ENCODE measurements at regions not wholly inside any gene's neighbourhood (a gene's known extent, or its start where the extent isn't known, plus 50 kb on each side); places are given as distances from the start of the nearest gene placed in this dataset.
A peak's percentile ranks its signal among the peaks of the same experiment; 100 is the strongest.

DNA sequence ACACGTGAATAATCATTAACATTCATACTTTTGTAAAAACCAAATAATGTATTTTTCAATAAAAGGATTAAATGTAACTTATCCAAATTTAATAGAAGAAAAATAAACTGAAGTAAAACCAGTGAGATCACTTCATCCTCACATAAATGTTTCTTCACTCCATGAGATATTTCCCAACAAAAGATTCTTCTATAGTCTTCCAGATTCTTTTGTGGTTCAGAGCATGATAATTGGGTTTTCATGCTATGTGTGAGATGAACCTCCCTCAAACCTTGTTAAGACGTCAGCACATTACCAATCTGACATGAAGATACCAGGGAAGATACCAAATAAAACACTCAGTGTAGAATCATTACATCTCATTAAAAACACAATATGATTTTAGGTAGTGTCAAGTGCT is 62.9 kb upstream of the OXGR1 start:
- DNase-seq, result no peak

DNA sequence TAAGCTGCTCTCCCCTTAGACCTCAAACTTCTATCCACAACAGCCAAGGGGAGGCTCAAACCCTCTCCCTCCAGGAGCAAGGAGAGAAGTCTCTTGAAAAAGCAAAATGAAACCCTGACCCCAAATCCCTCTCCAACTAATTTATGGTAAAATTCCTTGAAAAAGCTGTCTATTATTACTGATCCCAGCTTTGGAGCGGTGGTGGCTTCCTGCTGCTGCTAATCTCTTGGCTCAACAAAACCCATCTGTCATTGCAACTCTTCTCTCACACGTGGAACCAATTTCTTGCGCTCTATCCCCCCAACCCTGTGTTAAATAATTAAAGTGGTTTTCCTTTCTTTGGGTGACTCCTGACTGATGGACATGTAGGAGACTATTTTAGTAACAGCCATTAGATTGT is 64.1 kb upstream of the OXGR1 start:
- DNase-seq, result no peak

DNA sequence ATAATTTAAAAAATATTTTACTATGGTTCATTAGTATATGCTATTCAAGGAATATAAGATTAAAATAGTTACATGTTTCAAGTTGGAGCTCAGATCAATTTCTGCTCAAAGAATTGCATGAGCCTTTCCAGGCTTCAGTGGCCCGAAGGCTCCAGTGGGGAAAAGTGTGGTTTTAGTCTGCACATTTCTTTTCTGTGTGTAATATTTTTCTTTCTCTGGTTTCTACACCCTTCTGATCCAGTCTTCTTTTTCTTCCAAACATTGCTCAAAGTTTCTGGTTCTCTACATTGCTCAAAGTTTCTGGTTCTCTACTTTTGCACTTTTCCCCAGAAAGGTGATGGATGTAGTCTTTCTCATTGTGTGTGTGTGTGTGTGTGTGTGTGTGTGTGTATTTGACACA is 64.7 kb upstream of the OXGR1 start:
- no peak for DNase-seq

DNA sequence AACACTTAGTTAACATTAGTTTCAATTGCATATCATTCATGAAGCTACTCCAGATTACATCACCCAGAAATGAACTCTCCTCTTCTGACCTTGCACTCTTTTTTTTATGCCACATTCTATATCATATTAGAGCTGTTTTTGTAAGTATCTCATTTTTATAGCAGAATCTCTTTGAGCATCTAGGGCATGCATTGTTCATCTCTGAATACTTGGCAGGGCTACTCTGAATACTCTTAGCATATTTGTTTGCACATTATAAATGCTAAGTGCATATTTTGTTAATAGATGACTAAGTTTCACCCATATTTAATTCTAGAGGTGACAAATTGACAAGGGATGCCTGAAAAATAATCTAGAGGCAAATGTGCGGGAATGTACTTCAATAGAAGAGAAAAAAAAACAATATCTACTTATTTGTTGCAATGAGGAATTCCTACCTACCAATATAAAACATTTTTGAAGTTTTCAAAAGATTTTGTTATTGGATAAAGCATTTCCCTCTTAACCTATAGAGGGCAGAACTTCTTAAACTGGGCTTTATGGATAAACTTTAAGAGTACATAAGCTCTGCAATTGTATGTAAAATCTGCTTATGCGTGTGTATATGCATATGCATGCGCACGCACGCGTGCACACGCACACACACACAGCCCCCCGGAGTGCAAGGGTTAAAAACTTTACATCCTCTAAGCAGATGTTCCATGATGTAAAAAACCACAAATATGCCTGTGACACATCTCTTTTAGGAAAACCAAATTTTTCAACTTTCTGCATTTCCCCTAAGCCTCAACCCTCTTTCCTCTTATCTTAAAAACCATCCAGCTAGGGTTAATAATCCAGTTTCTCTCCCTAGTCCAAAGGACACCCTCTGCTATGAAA is 73.0 kb upstream of the OXGR1 start:
- DNase-seq, result no peak

DNA sequence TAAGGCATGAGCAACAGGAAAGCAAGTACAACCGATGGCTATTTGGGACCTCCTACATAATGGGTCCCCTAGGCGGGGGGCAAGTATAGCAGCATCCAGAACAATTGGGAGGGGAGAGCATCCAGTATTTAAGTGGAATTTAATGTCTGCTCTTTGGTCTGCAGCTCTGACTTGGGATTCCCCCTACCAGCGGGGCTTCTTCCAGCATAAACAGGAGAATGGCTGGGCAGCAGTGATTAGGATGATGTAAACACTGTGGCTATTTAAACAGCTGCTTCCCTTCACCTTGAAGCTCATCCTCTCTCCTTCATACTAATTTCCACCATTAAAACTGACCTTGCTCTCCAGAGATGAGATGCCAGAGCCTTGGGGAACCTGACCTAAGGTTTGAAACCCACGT is 73.9 kb upstream of the OXGR1 start:
- no peak for DNase-seq

DNA sequence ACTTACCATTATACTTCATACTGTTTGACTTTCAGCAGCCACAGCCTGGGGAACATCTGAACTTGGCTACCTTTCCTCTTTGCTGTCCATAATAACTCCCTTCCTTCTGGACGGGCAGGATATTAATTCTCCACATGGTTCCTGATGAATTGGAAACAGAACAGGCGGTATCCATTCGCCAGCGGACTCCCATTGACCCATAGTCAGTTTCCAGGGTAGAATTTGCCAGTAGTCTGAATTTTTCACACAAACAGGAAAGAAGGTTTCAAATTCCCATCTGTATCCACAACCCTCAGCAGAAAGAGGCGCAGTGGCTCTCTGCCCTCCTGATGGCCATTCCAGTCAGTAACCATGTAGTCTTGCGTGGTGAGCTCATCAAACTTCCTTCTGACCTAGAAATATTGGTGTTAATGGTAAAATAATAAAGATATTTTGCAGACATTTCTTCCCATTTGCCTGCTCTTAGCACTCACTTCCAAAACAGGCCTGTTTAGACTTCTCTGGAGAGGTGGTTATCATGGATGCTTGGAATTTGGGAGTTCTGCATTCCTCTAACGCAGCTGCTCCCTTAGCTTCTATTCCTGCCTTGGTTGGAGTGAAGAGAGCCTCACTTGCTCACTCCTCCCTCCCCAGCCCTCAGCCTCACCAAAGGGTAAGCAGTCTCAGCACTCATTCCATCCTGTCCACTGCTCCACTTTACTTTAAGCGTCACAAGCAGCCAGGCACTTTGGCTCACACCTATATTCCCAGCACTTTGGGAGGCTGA is 75.0 kb upstream of the OXGR1 start:
- DNase-seq, result no peak

DNA sequence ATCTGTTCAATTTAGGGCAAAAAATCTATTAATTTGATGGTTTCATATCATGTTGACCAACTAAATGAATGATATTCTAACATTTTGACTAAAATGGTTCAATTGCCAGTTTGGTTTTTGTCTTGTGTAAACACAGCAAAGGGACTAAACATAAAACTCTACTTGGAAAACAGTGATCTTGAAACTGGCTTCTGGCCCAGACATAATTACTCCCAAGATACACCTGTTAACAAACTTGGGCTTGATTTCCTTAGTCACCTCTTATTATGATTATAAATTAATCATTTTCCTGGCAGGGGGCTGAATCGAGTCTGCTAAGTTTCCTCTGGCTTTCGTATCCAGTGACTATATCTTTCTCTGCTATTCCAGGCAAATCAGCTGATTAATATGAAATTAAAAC is 78.0 kb upstream of the OXGR1 start:
- no peak for DNase-seq

DNA sequence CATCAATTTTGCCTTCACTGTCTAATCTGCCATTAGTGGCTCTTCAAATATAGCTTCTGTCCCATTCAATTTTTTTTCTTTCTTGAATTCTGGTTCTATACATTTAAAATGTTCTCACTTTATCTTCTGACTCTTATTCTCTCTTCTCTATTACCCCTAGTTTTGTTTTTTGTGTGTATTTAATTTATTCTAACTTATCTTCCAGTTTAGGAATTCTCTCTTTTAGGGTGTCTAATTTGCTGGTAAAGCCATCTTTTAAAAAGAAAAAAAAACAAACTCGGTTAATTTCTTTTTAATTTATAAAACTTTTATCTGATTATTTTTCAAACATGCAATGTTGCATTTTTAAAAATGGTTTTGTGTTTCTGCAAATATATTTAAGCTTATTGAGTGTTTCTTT is 80.3 kb upstream of the OXGR1 start:
- no peak for DNase-seq

DNA sequence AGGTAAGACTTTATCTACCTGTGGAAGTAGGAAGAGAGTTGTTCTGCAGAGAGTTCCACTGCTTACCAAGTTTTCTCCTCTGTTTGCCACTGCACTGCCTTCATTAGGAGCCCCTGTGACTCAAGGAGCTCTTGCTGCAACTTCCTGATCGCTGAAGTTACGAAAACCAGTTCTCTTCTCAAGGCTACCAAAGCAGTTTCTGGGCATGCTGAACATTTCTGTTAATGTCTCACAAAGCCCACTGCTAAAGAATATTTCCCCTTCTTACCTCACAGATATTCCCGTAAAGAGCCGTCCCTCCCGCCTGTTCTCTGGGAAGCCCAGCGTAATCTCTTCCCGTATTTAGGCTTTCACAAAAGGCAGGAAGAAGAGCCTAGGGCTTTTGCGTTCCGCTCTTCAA is 82.6 kb upstream of the OXGR1 start:
- DNase-seq, result no peak

DNA sequence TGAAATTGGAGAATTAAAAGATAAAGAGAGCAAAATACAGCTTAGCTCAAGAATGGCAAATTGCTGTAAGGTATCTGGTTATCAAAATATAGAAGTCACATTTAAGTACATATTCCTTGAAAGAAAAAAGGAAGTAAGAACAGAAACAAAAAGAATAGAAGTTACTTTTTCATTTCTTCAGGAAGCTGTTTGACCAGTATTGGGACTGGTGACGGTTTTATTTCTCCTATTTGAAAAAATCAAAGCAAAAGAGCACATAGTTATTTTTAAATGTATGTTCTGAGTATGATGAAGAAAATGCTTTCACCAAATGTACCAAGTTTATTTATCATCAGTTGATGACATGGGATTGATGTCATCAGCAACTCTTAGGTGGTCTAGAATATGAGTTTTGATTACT is 83.1 kb upstream of the OXGR1 start:
- DNase-seq, result no peak

DNA sequence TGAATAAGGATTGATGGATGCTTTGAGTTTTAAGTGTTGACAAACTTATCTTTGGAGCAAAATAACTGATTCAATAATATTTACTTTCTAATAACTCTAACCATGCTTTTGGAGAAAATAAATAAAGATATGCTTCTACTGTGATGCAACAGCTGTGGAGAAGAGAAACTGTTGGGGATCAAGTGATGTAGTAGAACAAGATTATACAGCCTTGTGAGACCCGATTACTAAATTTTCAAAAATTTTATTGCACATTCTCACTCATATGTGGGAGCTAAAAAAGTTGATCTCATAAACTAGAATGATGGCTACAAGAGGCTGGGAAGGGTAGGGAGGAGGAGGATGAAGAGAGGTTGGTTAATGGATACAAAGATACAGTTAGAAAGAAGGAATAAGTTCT is 85.5 kb upstream of the OXGR1 start:
- DNase-seq, result no peak

DNA sequence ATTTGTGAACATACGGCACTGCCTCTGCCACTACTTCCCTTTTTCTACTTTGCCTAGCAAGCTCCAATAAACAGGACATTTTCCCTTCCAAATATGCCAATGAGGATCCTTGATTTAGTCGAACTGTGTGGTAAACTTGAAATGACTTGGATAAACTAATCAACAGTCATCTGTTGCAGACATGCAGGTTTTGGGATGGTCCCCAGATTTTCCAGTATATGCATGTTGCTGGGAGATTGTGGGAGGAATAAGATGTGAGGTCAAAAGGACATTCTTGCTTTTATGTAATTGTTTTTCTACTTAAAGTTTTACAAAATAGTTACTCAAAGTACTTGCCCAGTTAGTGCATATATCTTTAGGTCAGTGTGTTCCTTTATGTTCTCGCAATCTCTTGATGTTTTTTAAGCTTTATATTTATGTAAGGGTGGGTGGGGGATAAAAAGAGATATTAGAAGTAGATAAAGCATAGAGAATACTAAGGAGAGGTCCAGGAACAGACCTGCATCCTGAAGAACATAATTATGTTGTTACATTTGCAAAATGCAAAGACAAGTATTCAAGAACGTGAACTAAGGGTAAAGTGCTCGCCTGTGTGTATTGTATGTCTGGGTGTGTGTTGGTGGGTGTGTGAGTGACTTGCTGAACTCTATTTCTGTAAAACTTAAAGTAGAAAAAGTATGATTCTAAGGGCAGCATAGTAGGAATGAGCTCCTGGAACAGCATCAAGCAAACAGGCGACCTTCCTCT is 88.4 kb upstream of the OXGR1 start:
- DNase-seq, result no peak

DNA sequence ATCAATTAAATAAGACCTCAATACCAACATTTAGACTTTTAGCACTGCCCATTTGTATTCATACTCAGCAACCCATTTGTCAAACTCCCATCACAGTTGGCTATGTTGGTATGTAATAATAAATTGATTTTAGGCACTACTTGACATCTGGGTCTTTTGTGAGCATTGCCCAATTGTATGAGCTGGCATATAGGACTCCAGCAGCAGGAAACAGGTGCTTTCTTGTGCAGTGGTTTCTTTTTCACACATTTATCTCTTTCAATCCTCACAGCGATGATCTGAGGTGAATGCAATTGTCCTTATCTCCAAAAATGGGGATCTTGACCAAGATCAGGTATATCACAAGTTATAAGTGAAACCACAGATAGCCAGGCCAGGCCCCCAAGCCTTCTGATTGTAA is 96.9 kb upstream of the OXGR1 start:
- no peak for DNase-seq

DNA sequence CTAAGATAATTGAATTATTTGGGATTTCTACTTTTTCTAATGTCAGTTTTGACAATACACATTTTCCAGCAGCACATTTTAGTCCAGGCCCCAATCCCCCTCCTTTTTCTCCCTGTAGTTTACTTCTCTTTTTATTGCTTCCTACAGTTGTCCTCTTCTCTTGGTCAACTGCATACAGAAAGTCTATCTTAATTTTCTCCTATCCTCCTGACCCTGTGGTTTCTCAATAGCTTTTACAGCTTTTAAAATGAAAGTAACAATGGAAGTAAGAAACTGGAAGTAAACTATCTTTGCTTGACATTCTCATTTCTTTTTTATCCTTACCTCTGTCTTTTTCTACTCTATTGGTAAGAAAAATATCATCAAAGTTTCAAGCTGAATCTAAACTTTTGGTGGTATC is 106.5 kb upstream of the OXGR1 start:
- no peak for DNase-seq

DNA sequence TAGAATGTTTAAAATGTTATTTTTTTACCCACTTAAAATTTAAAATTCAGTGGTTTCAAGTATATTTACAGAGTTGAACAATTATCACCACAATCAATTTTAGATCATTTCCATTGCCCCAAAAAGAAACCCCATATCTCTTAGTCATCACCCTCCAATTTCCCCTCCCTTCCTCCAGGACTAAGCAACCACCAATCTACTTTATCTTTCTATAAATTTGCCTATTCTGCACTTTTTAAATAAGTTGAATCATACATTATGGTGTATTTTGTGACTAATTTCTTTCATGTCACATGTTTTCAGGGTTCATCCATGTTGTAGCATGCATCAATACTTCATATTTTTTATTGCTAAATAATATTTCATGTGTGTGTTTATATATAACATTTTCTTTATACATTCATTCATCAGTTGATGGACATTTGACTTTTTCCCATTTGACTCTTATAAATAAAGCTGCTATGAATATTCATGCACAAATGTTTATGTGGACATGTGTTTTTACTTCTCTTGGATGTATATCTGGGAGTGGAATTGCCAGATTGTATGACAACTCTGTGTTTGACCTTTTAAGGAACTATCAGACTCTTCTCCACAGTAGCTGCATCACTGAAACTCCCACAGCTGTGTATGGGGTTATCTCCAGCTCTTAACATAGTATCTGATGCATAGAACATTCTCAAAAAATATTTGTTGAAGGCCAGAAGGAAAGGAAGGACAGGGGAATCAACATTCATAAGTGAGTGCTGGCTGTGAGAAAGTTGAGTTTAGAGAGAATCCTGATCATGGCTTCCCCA is 107.8 kb upstream of the OXGR1 start:
- no peak for DNase-seq

DNA sequence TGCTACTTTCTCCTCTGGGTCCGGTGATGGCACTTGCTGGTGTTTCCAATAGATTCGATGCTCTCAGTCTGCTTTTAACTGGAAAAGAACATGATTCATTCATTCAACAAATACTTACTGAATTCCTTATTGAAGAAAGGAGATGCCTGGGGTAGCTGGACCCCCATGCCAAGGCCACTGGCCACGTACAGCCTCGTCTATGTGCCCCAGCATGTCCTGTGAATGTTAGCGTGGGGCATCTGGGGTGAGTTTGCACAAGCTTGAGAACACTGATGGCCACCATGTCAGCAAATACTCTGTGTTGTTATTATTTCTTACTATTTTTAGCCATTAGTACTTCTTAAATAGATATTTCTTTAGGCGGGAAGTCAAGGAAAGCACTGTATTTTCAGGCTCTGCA is 112.0 kb upstream of the OXGR1 start:
- DNase-seq, result no peak

DNA sequence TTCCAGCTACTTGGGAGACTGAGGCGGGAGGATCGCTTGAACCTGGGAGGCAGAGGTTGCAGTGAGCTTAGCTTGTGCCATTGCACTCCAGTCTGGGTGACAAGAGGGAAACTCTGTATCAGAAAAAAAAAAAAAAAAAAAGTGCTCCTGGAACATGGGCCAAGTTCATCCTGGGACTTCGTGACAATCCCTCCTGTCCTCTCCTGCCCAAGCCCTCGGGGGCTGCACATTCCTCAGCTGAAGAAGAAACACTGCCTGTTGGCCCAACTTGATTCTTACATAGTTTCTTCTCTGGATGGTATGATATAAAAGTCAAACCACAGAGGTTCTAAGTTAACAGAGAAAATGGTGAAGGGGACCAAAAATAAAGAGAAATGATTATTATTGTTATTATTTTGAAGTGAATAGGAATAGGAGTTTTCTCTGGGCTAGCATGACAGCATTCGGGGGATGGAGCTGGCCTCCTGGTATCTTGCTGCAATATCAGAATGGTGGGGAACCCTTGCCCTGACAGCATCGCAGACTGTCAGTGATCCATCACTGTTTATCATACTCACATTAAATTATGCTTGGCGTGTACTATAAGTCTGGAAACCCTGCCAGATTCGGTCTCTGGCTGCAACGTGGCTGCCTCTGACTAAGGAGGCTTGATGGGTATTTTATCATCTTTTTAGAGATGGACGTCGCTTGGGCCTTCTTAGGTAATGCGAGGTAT is 113.7 kb upstream of the OXGR1 start:
- no peak for DNase-seq

DNA sequence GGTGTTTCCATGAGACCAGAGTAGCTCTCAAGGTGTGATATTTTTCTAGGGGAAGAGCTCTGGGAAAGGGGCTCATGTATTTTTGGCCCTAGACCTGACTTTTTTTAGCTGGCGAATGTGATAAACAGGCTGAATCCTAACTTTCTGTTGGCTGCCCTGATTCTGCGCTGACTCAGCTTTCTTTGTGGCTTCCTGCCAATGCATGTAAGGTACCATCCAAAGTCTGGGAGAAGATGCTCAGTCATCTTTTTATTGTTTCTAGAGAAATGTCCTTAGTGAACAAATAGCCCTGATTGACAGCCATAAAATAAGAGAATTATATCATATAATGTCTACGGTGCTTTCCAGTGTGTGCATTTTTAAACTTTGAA is 113.6 kb upstream of the MBNL2 start:
- no peak for DNase-seq

DNA sequence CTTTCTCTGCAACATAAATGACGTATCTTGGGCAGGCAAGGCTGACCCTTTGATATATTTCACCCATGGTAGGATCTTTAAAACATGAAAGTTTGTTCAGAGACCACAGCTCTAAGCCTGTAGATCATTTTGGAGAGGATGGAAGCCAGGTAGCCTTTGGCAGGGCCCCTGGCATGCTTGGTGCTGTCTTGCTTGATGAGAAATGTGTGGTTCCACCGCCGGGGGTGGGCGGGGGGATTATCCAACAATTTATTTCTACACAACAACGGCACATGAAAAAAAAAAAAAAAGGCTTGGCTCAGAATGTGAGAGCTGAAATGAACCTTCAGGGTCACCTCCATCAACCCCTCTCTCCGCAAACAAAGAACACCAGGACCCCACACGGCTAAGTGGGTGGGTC is 112.9 kb upstream of the MBNL2 start:
- DNase-seq, result no peak

DNA sequence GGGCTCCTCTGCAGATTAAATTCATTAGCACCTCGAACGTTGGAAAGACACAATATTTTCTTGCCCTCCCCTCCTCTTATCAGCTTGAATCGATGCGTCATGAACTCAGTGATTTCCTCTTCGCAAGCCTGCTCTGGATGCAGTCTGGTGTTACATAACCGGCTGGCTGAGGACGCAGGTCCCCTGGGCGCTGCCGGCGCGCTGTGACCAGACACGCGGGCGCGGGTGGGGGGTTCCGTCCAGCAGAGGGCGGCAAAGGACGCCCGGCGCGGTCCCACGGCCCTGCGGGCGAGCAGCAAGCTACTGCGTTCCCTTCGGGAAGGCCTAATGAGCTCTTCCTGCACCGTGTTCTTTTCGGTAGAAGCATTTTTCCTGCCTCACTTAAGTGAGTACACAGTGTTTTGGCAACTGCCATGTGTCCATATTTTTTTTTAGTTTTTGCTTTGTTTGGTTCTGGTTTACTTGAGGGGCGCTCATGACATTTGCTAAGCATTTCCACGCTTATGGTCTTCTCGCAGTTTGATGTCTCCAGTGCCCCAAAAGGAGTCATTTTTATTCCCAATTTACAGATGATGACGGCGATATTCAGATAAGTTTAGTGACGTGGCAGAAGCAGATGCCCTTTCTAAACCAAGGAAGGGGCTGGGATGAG is 112.2 kb upstream of the MBNL2 start:
- peak; percentile 81 for DNase-seq

DNA sequence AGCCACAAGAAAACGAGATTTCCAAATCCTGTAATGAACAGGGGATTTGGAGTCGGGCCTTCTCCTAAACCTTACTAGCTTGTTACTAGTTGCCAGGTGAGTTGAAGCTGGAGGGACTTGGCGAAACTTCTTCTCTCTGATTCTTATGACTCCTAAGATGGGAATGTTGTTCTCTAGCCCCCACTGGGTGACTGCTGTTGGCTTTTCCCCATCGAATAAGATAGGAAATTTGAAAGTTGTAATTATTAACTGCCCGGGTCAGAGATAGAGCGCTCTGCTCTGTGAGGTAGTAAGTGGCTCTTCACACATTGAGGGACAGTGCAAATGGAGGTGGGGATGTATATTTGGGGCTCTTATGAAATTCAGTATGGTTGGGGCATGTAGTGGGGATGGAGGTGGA is 111.2 kb upstream of the MBNL2 start:
- no peak for DNase-seq

DNA sequence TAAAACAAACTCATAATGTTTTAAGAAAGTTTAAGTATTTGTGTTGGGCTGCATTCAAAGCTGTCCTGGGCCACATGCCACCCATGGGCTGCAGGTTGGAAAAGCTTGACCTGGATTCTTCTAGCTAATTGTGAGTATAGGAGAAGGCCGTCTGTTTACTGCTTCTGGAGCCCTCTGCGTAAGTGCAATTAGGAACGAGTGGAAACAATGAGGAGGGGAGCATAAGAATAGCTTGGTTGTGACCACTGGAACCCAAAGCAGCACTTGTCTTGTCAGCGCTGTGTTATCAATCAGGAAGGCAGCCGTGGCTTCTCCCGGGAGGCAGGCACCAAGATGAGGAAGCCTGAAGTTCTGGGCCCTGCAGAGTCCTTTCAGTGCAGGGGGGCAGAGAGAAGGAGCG is 110.4 kb upstream of the MBNL2 start:
- DNase-seq, result no peak

Measured in DMS79 treated with DMSO at 0.1 percent for 48 hours (cell line).